H9 (cell line): ENCODE measurements at regions not wholly inside any gene's neighbourhood (a gene's known extent, or its start where the extent isn't known, plus 50 kb on each side); places are given as distances from the start of the nearest gene placed in this dataset.

ENCODE experiments used
- DNase-seq: peaks from one replicate; pipeline ENCODE4 v3.0.0-alpha.2; 2017
- H2AFZ ChIP-seq: one replicate; pipeline ENCODE4 v1.6.1; 2013; ENCODE audit warnings: mild to moderate bottlenecking, low read length, control low read depth, moderate library complexity
- H2AK5ac ChIP-seq: 2 replicates; pipeline ENCODE4 v1.6.1; 2013; ENCODE audit warnings: low read length, control low read depth, mixed read lengths; ENCODE audit not compliant: insufficient read length
- H2BK120ac ChIP-seq: one replicate; pipeline ENCODE4 v1.6.1; 2013; ENCODE audit warnings: low read depth, mild to moderate bottlenecking, low read length, control low read depth, inconsistent platforms; ENCODE audit not compliant: poor library complexity, severe bottlenecking
- H2BK12ac ChIP-seq: 2 replicates; pipeline ENCODE4 v1.6.1; 2013; ENCODE audit warnings: low read length, control low read depth, mixed read lengths, low read depth; ENCODE audit not compliant: insufficient read length
- H2BK15ac ChIP-seq: 2 replicates; pipeline ENCODE4 v1.6.1; 2013; ENCODE audit warnings: low read depth, low read length, control low read depth
- H2BK20ac ChIP-seq: one replicate; pipeline ENCODE4 v1.6.1; 2013; ENCODE audit warnings: low read depth, mild to moderate bottlenecking, low read length, control low read depth, inconsistent platforms; ENCODE audit not compliant: poor library complexity, severe bottlenecking
- H2BK5ac ChIP-seq: 2 replicates; pipeline ENCODE4 v1.6.1; 2013; ENCODE audit warnings: low read length, control low read depth, mixed read lengths; ENCODE audit not compliant: insufficient read length
- H3K14ac ChIP-seq: 2 replicates; pipeline ENCODE4 v1.6.1; 2013; ENCODE audit warnings: low read length, control low read depth; ENCODE audit not compliant: insufficient read depth
- H3K18ac ChIP-seq: 2 replicates; pipeline ENCODE4 v1.6.1; 2013; ENCODE audit warnings: low read depth, mild to moderate bottlenecking, mixed read lengths, low read length, control low read depth; ENCODE audit not compliant: insufficient read length
- H3K23ac ChIP-seq: 2 replicates; pipeline ENCODE4 v1.6.1; 2013; ENCODE audit warnings: low read length, control low read depth, mixed read lengths, low read depth; ENCODE audit not compliant: insufficient read length
- H3K23me2 ChIP-seq: 2 replicates; pipeline ENCODE4 v1.6.1; 2013; ENCODE audit warnings: low read depth, mild to moderate bottlenecking, mixed read lengths, low read length, control low read depth; ENCODE audit not compliant: insufficient read length, poor library complexity, severe bottlenecking
- H3K27ac ChIP-seq: 2 replicates; pipeline ENCODE4 v1.5.1; 2013; ENCODE audit warnings: low read length, control low read depth, mixed read lengths, low read depth; ENCODE audit not compliant: insufficient read length
- H3K27me3 ChIP-seq: 2 replicates; pipeline ENCODE4 v1.6.1; 2013; ENCODE audit warnings: low read length, control low read depth, inconsistent platforms; ENCODE audit not compliant: insufficient read depth
- H3K4ac ChIP-seq: 2 replicates; pipeline ENCODE4 v1.6.1; 2013; ENCODE audit warnings: low read depth, mild to moderate bottlenecking, control low read depth, inconsistent platforms, low read length, moderate library complexity
- H3K4me1 ChIP-seq: 2 replicates; pipeline ENCODE4 v1.6.1; 2013; ENCODE audit warnings: low read length, control low read depth, inconsistent platforms; ENCODE audit not compliant: insufficient read depth
- H3K4me2 ChIP-seq: 2 replicates; pipeline ENCODE4 v1.6.1; 2013; ENCODE audit warnings: low read length, control low read depth, mixed read lengths; ENCODE audit not compliant: insufficient read length, insufficient read depth
- H3K56ac ChIP-seq: 2 replicates; pipeline ENCODE4 v1.6.1; 2013; ENCODE audit warnings: low read depth, mild to moderate bottlenecking, mixed read lengths, low read length, control low read depth; ENCODE audit not compliant: insufficient read length
- H3K79me1 ChIP-seq: 2 replicates; pipeline ENCODE4 v1.6.1; 2013; ENCODE audit warnings: low read depth, mild to moderate bottlenecking, moderate library complexity, low read length, control low read depth, inconsistent platforms; ENCODE audit not compliant: insufficient read depth, poor library complexity, severe bottlenecking
- H3K79me2 ChIP-seq: 2 replicates; pipeline ENCODE4 v1.6.1; 2013; ENCODE audit warnings: low read length, control low read depth, inconsistent platforms; ENCODE audit not compliant: insufficient read depth
- H3K9ac ChIP-seq: 2 replicates; pipeline ENCODE4 v1.6.1; 2013; ENCODE audit warnings: low read length, control low read depth, mixed read lengths; ENCODE audit not compliant: insufficient read length; ENCODE audit errors: extremely low read depth
- H3K9me3 ChIP-seq: one replicate; pipeline ENCODE4 v1.6.1; 2013; ENCODE audit warnings: low read depth, low read length, inconsistent platforms; ENCODE audit not compliant: control insufficient read depth
- H3T11ph ChIP-seq: one replicate; pipeline ENCODE4 v1.6.1; 2013; ENCODE audit warnings: mild to moderate bottlenecking, low read length, control low read depth, inconsistent platforms
- H4K20me1 ChIP-seq: one replicate; pipeline ENCODE4 v1.6.1; 2013; ENCODE audit not compliant: control insufficient read depth, insufficient read length, insufficient read depth
- H4K5ac ChIP-seq: 2 replicates; pipeline ENCODE4 v1.6.1; 2013; ENCODE audit warnings: low read depth, mild to moderate bottlenecking, mixed read lengths, low read length, control low read depth; ENCODE audit not compliant: insufficient read length
- H4K8ac ChIP-seq: replicated peaks from 2 replicates; pipeline ENCODE4 v1.6.1; 2013; ENCODE audit warnings: low read length, control low read depth, mixed read lengths, low read depth; ENCODE audit not compliant: insufficient read length
- H4K91ac ChIP-seq: 2 replicates; pipeline ENCODE4 v1.6.1; 2013; ENCODE audit warnings: low read depth, mild to moderate bottlenecking, moderate library complexity, mixed read lengths, low read length, control low read depth; ENCODE audit not compliant: insufficient read length
- H3K27ac Mint-ChIP-seq, 3 experiments: 2 replicates in 2 of 3; 3 replicates in 1 of 3; pipeline ENCODE4 v1.8.0; 2020 to 2021; ENCODE audit warnings: mixed read lengths in 3 of 3, mild to moderate bottlenecking in 1 of 3, moderate library complexity in 1 of 3
- H3K27me3 Mint-ChIP-seq: 2 replicates; pipeline ENCODE4 v1.8.0; 2021; ENCODE audit warnings: low read depth, mild to moderate bottlenecking, moderate library complexity, mixed read lengths
- H3K36me3 Mint-ChIP-seq, 3 experiments: 2 replicates in 2 of 3; 3 replicates in 1 of 3; pipeline ENCODE4 v1.8.0; 2020 to 2021; ENCODE audit warnings: low read depth in 3 of 3, mixed read lengths in 3 of 3; ENCODE audit not compliant: insufficient read depth in 1 of 3
- H3K4me1 Mint-ChIP-seq, 2 experiments: 2 replicates each; pipeline ENCODE4 v1.8.0; 2020; ENCODE audit warnings: mixed read lengths in 2 of 2
- H3K4me3 Mint-ChIP-seq, 2 experiments: 2 replicates in 1 of 2; 3 replicates in 1 of 2; pipeline ENCODE4 v1.8.0; 2020 to 2021; ENCODE audit warnings: mild to moderate bottlenecking in 2 of 2, mixed read lengths in 2 of 2, moderate library complexity in 1 of 2
- H3K9me3 Mint-ChIP-seq, 2 experiments: 2 replicates in 1 of 2; 3 replicates in 1 of 2; pipeline ENCODE4 v1.8.0; 2020; ENCODE audit warnings: mild to moderate bottlenecking in 2 of 2, mixed read lengths in 2 of 2, moderate library complexity in 1 of 2
- WGBS: extraction: QIAGEN DNeasy Blood & Tissue Kit; methylation state at CpG from one replicate; pipeline ENCODE4 v1.1.7; 2013; ENCODE audit warnings: missing lambda C conversion rate, low lambda C conversion rate, mixed read lengths; ENCODE audit not compliant: insufficient read length; ENCODE audit errors: extremely low coverage; 5-methylcytosine and 5-hydroxymethylcytosine counted together
- TF ChIP-seq, protein P1 (sequence below): fragments of 200-600 bp; sonication (generic); conservative IDR thresholded peaks from 3 replicates; pipeline ENCODE4 v1.8.0; 2021; ENCODE audit warnings: antibody characterized with exemption, mild to moderate bottlenecking

DNA sequence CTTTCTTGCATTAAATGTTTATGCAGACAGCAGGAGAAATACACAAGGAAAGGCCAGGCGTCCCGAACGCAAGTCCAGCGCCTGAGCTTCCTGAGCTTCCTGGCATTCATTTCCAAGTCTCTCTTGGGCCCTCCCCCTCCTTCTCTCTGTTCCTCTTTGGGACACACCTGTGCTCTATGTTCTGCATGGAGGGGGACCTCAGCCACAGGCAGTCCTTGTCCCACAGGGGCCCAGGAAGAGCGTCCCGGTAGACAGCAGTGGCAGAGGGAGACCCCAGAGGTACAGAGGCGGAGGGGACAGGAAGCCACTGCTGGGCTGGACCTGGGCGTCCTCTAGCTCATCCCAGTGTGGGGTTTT, 221.3 kb downstream of the C9orf50 start:
- Mint-ChIP-seq H3K9me3 (no peaks in the 10 kb centered on the region), H3K4me3 (no peak overlapping the region), H3K27ac (no peak overlapping the region), H3K27me3 (peaks cover 21% of the 10 kb centered on the region), H3K36me3 (no peaks in the 10 kb centered on the region), H3K4me1 (peaks cover 18 to 27% of the 10 kb centered on the region in 2 experiments)
- Histone ChIP-seq H3K4ac (no peak overlapping the region), H3K4me1 (no peaks in the 10 kb centered on the region; the same call in 1 of the 2 replicates), H2BK120ac (no peak overlapping the region), H3K79me1 (no peaks in the 10 kb centered on the region), H2BK5ac (no peak overlapping the region), H2BK15ac (no peak overlapping the region), H3K23me2 (no peaks in the 10 kb centered on the region), H3K79me2 (no peaks in the 10 kb centered on the region), H3K56ac (no peak overlapping the region), H2BK20ac (no peak overlapping the region), H4K5ac (no peak overlapping the region), H4K91ac (no peak overlapping the region), H3K23ac (no peak overlapping the region), H3K27ac (no peak overlapping the region), H2AFZ (no peak overlapping the region), H3K27me3 (no peaks in the 10 kb centered on the region; the same call in 1 of the 2 replicates), H2AK5ac (no peak overlapping the region), H3K18ac (no peak overlapping the region), H2BK12ac (no peak overlapping the region), H3K4me2 (no peak overlapping the region), H3K9me3 (no peaks in the 10 kb centered on the region), H3K9ac (no peak overlapping the region), H3T11ph (no peak overlapping the region), H3K14ac (no peak overlapping the region), H4K8ac (no peak overlapping the region), H4K20me1 (no peaks in the 10 kb centered on the region)
- DNase-seq: no peak
- WGBS: no CpG with 5 or more reads among the region's 8 CpGs
- TF ChIP-seq, protein P1, sequence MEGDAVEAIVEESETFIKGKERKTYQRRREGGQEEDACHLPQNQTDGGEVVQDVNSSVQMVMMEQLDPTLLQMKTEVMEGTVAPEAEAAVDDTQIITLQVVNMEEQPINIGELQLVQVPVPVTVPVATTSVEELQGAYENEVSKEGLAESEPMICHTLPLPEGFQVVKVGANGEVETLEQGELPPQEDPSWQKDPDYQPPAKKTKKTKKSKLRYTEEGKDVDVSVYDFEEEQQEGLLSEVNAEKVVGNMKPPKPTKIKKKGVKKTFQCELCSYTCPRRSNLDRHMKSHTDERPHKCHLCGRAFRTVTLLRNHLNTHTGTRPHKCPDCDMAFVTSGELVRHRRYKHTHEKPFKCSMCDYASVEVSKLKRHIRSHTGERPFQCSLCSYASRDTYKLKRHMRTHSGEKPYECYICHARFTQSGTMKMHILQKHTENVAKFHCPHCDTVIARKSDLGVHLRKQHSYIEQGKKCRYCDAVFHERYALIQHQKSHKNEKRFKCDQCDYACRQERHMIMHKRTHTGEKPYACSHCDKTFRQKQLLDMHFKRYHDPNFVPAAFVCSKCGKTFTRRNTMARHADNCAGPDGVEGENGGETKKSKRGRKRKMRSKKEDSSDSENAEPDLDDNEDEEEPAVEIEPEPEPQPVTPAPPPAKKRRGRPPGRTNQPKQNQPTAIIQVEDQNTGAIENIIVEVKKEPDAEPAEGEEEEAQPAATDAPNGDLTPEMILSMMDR: no peak
